ENCODE measurements at regions not wholly inside any gene's neighbourhood (a gene's known extent, or its start where the extent isn't known, plus 50 kb on each side); places are given as distances from the start of the nearest gene placed in this dataset.

- no peaks in the 10 kb centered on the region for H3K79me2 ChIP-seq (ENCODE audit: insufficient read depth, low read length)
- no peaks in the 10 kb centered on the region for H3K9me3 ChIP-seq (ENCODE audit: insufficient read depth, low read length, severe bottlenecking)
- no peak for DNase-seq
- H4K20me1 ChIP-seq (ENCODE audit: insufficient read depth, low read length), result no peaks in the 10 kb centered on the region
- no peak overlapping the region for H2AFZ ChIP-seq (ENCODE audit: low read depth, low read length)
- no peak for ATAC-seq (ENCODE audit: insufficient read depth, low read depth)
- no peak overlapping the region for H3K4me3 ChIP-seq (ENCODE audit: low read depth in 1 of 2, low read length in 2 of 2)
- TF ChIP-seq EZH2 (IDR thresholded peaks at IDR 0.05; ENCODE audit: borderline replicate concordance, low read depth, low read length, severe bottlenecking), result no peak
- TF ChIP-seq, protein P1, sequence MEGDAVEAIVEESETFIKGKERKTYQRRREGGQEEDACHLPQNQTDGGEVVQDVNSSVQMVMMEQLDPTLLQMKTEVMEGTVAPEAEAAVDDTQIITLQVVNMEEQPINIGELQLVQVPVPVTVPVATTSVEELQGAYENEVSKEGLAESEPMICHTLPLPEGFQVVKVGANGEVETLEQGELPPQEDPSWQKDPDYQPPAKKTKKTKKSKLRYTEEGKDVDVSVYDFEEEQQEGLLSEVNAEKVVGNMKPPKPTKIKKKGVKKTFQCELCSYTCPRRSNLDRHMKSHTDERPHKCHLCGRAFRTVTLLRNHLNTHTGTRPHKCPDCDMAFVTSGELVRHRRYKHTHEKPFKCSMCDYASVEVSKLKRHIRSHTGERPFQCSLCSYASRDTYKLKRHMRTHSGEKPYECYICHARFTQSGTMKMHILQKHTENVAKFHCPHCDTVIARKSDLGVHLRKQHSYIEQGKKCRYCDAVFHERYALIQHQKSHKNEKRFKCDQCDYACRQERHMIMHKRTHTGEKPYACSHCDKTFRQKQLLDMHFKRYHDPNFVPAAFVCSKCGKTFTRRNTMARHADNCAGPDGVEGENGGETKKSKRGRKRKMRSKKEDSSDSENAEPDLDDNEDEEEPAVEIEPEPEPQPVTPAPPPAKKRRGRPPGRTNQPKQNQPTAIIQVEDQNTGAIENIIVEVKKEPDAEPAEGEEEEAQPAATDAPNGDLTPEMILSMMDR (IDR thresholded peaks at IDR 0.05; ENCODE audit: borderline replicate concordance, extremely low read depth, low read length, poor library complexity, severe bottlenecking), result no peak
- no peak overlapping the region for H3K9ac ChIP-seq (ENCODE audit: low read depth, low read length)
- no peak overlapping the region for H3K4me2 ChIP-seq (ENCODE audit: insufficient read depth, low read length)
- no peaks in the 10 kb centered on the region for H3K36me3 ChIP-seq (ENCODE audit: insufficient read depth, low read length)
- H3K27me3 ChIP-seq (ENCODE audit: insufficient read depth, low read length, poor library complexity), result no peaks in the 10 kb centered on the region
- H3K4me1 ChIP-seq (ENCODE audit: insufficient read depth, low read length), result no peaks in the 10 kb centered on the region
- no peak overlapping the region for H3K27ac ChIP-seq (ENCODE audit: low read length)
These were observed 65.1 kb upstream of the TMEM17 start for GRCh38 chr2:62570861-62571698.

DNA sequence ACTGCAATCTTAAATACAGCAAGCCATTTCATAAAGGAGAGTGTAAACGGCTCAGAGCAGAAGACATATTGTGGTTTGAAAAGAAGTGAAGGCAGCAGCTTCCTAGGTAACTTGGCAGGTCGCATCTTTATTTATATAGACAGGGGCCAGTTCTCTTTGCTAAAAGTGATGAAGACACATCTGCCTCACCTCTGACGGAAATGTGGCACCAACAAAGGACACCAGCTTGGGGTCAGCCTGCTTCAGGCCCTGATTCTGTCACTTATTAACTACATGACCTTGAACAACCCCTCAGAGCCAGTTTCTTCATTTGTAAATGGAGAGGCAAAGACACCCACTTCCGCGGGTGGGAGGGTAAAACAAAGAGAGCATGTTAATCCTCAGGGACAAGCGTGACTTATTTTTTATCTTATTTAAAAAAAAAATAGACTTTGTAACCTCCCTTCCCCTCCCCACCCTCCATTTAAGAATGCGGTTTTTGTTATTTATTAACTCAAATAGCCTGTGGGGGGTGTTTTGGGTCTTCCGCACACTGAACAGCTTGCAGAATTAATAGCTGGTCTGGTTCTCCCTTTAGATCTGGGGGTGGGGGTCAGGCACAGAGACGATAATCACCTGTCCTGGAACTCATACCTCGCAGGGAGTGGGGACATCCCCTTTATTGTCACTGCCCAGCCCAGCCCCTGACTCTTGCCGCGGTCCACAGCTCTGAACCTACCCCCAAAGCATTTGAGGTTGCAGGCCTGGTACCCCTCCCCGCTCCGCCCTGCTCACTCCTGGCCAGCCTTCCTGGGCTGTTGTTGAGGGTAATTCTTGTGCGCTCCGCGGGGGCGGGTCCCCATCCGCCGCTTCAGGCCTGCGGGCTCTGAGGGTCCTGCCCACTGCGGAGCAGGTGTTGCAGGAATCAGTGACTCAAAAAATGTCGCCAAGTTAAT, 64.2 kb upstream of the TMEM17 start:
- no peak overlapping the region for H3K27ac ChIP-seq (ENCODE audit: low read length)
- H3K27me3 ChIP-seq (ENCODE audit: insufficient read depth, low read length, poor library complexity), result no peaks in the 10 kb centered on the region
- H4K20me1 ChIP-seq (ENCODE audit: insufficient read depth, low read length), result no peaks in the 10 kb centered on the region
- no peak for ATAC-seq (ENCODE audit: insufficient read depth, low read depth)
- DNase-seq, result no peak
- no peak overlapping the region for H3K4me3 ChIP-seq (ENCODE audit: low read depth in 1 of 2, low read length in 2 of 2)
- H3K36me3 ChIP-seq (ENCODE audit: insufficient read depth, low read length), result no peaks in the 10 kb centered on the region
- no peaks in the 10 kb centered on the region for H3K79me2 ChIP-seq (ENCODE audit: insufficient read depth, low read length)
- TF ChIP-seq, protein P1 (IDR thresholded peaks at IDR 0.05; ENCODE audit: borderline replicate concordance, extremely low read depth, low read length, poor library complexity, severe bottlenecking), result no peak
- TF ChIP-seq EZH2 (IDR thresholded peaks at IDR 0.05; ENCODE audit: borderline replicate concordance, low read depth, low read length, severe bottlenecking), result no peak
- no peak overlapping the region for H3K4me2 ChIP-seq (ENCODE audit: insufficient read depth, low read length)
- H3K4me1 ChIP-seq (ENCODE audit: insufficient read depth, low read length), result no peaks in the 10 kb centered on the region
- H2AFZ ChIP-seq (ENCODE audit: low read depth, low read length), result no peak overlapping the region
- H3K9ac ChIP-seq (ENCODE audit: low read depth, low read length), result no peak overlapping the region
- H3K9me3 ChIP-seq (ENCODE audit: insufficient read depth, low read length, severe bottlenecking), result no peaks in the 10 kb centered on the region

GRCh38 chr2:62568983-62569837, 63.2 kb upstream of the TMEM17 start:
- DNase-seq (no peak), ATAC-seq (ENCODE audit: insufficient read depth, low read depth) (no peak)
- Histone ChIP-seq H3K4me1 (ENCODE audit: insufficient read depth, low read length) (no peaks in the 10 kb centered on the region), H3K9ac (ENCODE audit: low read depth, low read length) (no peak overlapping the region), H3K36me3 (ENCODE audit: insufficient read depth, low read length) (no peaks in the 10 kb centered on the region), H2AFZ (ENCODE audit: low read depth, low read length) (no peak overlapping the region), H3K79me2 (ENCODE audit: insufficient read depth, low read length) (no peaks in the 10 kb centered on the region), H3K4me2 (ENCODE audit: insufficient read depth, low read length) (no peak overlapping the region), H3K27me3 (ENCODE audit: insufficient read depth, low read length, poor library complexity) (no peaks in the 10 kb centered on the region), H4K20me1 (ENCODE audit: insufficient read depth, low read length) (no peaks in the 10 kb centered on the region), H3K27ac (ENCODE audit: low read length) (no peak overlapping the region), H3K9me3 (ENCODE audit: insufficient read depth, low read length, severe bottlenecking) (no peaks in the 10 kb centered on the region), H3K4me3 (ENCODE audit: low read depth in 1 of 2, low read length in 2 of 2) (no peak overlapping the region)
- TF ChIP-seq, protein P1 (IDR thresholded peaks at IDR 0.05; ENCODE audit: borderline replicate concordance, extremely low read depth, low read length, poor library complexity, severe bottlenecking), result no peak
- TF ChIP-seq EZH2 (IDR thresholded peaks at IDR 0.05; ENCODE audit: borderline replicate concordance, low read depth, low read length, severe bottlenecking), result no peak
